Thyroid gland (tissue), 4 donors: ENCODE measurements at regions not wholly inside any gene's neighbourhood (a gene's known extent, or its start where the extent isn't known, plus 50 kb on each side); places are given as distances from the start of the nearest gene placed in this dataset.

ENCODE experiments used
- DNase-seq, 2 donors: peaks; one replicate each; pipeline ENCODE4 v3.0.0-alpha.2; 2019
- H3K27ac ChIP-seq, 3 donors: fragments of 200-600 bp; sonication (generic); 1 replicate in 2 of 3; 2 replicates in 1 of 3; pipeline ENCODE4 v1.5.1; 2016 to 2019; ENCODE audit warnings: mild to moderate bottlenecking in 1 of 3, moderate library complexity in 1 of 3
- H3K27me3 ChIP-seq: fragments of 200-600 bp; sonication (generic); one replicate; pipeline ENCODE4 v1.5.1; 2019
- H3K36me3 ChIP-seq, 2 donors: fragments of 200-600 bp; sonication (generic); one replicate each; pipeline ENCODE4 v1.5.1; 2016 to 2019
- H3K4me1 ChIP-seq, 2 donors: fragments of 200-600 bp; sonication (generic); one replicate each; pipeline ENCODE4 v1.5.1; 2017 to 2019
- H3K4me3 ChIP-seq, 3 donors: fragments of 200-600 bp; sonication (generic); replicated peaks in 1 of 3; 1 replicate in 2 of 3; 2 replicates in 1 of 3; pipeline ENCODE4 v1.5.1; 2016; ENCODE audit warnings: mild to moderate bottlenecking in 1 of 3
- H3K9me3 ChIP-seq: fragments of 200-600 bp; sonication (generic); one replicate; pipeline ENCODE4 v1.5.1; 2017
- CTCF ChIP-seq, 6 experiments: fragments of 200-600 bp in 3 of 6; fragments of 450-650 bp in 3 of 6; sonication (generic) in 3 of 6; IDR thresholded peaks; one replicate each; pipeline ENCODE4 v1.5.1; 2016 to 2019; ENCODE audit warnings: antibody characterized with exemption in 6 of 6, mild to moderate bottlenecking in 2 of 6, inconsistent platforms in 1 of 6, moderate library complexity in 1 of 6
- POLR2A ChIP-seq, 2 donors: fragments of 450-650 bp; IDR thresholded peaks; one replicate each; pipeline ENCODE4 v1.6.1; 2017; ENCODE audit warnings: antibody characterized with exemption in 2 of 2, mild to moderate bottlenecking in 2 of 2, moderate library complexity in 1 of 2
- WGBS, 2 donors: methylation state at CpG; one replicate each; pipeline ENCODE4 v1.1.5; 2017; 5-methylcytosine and 5-hydroxymethylcytosine counted together
- intact Hi-C: fragments of 100-400 bp; cut with DNase I; formaldehyde crosslinking; loops from one replicate; pipeline ENCODE4 v1.15.1; 2023

- WGBS, 2 donors = 50 to 51% methylated on average over 4 of the region's 4 CpGs
- H3K27me3 ChIP-seq = no peaks in the 10 kb centered on the region
- intact Hi-C loops = no loop called here
Observed at GRCh38 chr5:174618589-174618988, 105.8 kb upstream of the MSX2 start.

GRCh38 chr5:174622067-174622466, 102.3 kb upstream of the MSX2 start:
- TF ChIP-seq POLR2A (IDR thresholded peaks at IDR 0.05) = no peak
- TF ChIP-seq CTCF (IDR thresholded peaks at IDR 0.05) = no peak

More at GRCh38 chr5:174618589-174618988, 105.8 kb upstream of the MSX2 start:
- H3K4me1 ChIP-seq = no peaks in the 10 kb centered on the region
- H3K9me3 ChIP-seq = no peaks in the 10 kb centered on the region
- no peak for TF ChIP-seq CTCF (IDR thresholded peaks at IDR 0.05)
- TF ChIP-seq POLR2A (IDR thresholded peaks at IDR 0.05) = no peak
- no peak overlapping the region for H3K4me3 ChIP-seq
- no peak overlapping the region for H3K27ac ChIP-seq
- no peaks in the 10 kb centered on the region for H3K36me3 ChIP-seq
- DNase-seq = no peak

GRCh38 chr5:174623018-174623417, 101.4 kb upstream of the MSX2 start:
- H3K4me3 ChIP-seq = no peak overlapping the region
- intact Hi-C loops = no loop called here
- H3K27me3 ChIP-seq = no peaks in the 10 kb centered on the region
- no peaks in the 10 kb centered on the region for H3K4me1 ChIP-seq
- TF ChIP-seq POLR2A (IDR thresholded peaks at IDR 0.05) (no peak), CTCF (IDR thresholded peaks at IDR 0.05) (no peak)
- 61 to 78% methylated on average over 1 of the region's 1 CpG for WGBS, 2 donors
- no peak for DNase-seq
- no peaks in the 10 kb centered on the region for H3K9me3 ChIP-seq
- no peak overlapping the region for H3K27ac ChIP-seq
- H3K36me3 ChIP-seq = no peaks in the 10 kb centered on the region

More at GRCh38 chr5:174622067-174622466, 102.3 kb upstream of the MSX2 start:
- Histone ChIP-seq H3K9me3 (no peaks in the 10 kb centered on the region), H3K27ac (no peak overlapping the region), H3K4me3 (no peak overlapping the region), H3K36me3 (no peaks in the 10 kb centered on the region), H3K27me3 (no peaks in the 10 kb centered on the region), H3K4me1 (no peaks in the 10 kb centered on the region)
- WGBS, 2 donors = 84 to 86% methylated on average over 4 of the region's 4 CpGs
- DNase-seq = no peak
- intact Hi-C loops = no loop called here

- WGBS, 2 donors = 48 to 51% methylated on average over 7 of the region's 7 CpGs
- intact Hi-C loops = no loop called here
Observed at GRCh38 chr5:174623433-174624019, 100.9 kb upstream of the MSX2 start.

More at GRCh38 chr5:174623433-174624019, 100.9 kb upstream of the MSX2 start:
- Histone ChIP-seq H3K27me3 (no peaks in the 10 kb centered on the region), H3K27ac (no peak overlapping the region), H3K4me3 (no peak overlapping the region), H3K4me1 (no peaks in the 10 kb centered on the region), H3K36me3 (no peaks in the 10 kb centered on the region), H3K9me3 (no peaks in the 10 kb centered on the region)
- DNase-seq = no peak
- no peak for TF ChIP-seq POLR2A (IDR thresholded peaks at IDR 0.05)
- TF ChIP-seq CTCF (IDR thresholded peaks at IDR 0.05) = no peak
